H1 (cell line): ENCODE measurements at regions not wholly inside any gene's neighbourhood (a gene's known extent, or its start where the extent isn't known, plus 50 kb on each side); places are given as distances from the start of the nearest gene placed in this dataset.

Experiments
- ASH2L ChIP-seq: fragments of 200-600, 300-600 bp; sonication (generic); IDR thresholded peaks from one replicate; pipeline ENCODE4 v1.7.1; 2017; ENCODE audit warnings: low read length
- HDAC2 ChIP-seq, 2 experiments: fragments of 300-600 bp in 1 of 2; sonication (generic) in 1 of 2; IDR thresholded peaks; 2 replicates each; pipeline ENCODE4 v1.6.1; 2011 to 2012; ENCODE audit warnings: low read depth in 2 of 2, low read length in 2 of 2, mild to moderate bottlenecking in 2 of 2, moderate library complexity in 2 of 2, borderline replicate concordance in 1 of 2, inconsistent platforms in 1 of 2
- SIX5 ChIP-seq: IDR thresholded peaks from 2 replicates; pipeline ENCODE4 v1.6.1; 2011; ENCODE audit warnings: mild to moderate bottlenecking, low read depth, low read length
- SP2 ChIP-seq: IDR thresholded peaks from 2 replicates; pipeline ENCODE4 v1.6.1; 2012; ENCODE audit warnings: mild to moderate bottlenecking, low read length, inconsistent platforms
- SP4 ChIP-seq: IDR thresholded peaks from 2 replicates; pipeline ENCODE4 v1.6.1; 2012; ENCODE audit warnings: low read length, inconsistent platforms
- TF ChIP-seq, protein P1 (sequence below): fragments of 300-600 bp; sonication (generic); IDR thresholded peaks from 2 replicates; pipeline ENCODE4 v1.7.1; 2012; ENCODE audit warnings: low read length, moderate library complexity, mild to moderate bottlenecking, inconsistent platforms; ENCODE audit not compliant: insufficient replicate concordance

DNA sequence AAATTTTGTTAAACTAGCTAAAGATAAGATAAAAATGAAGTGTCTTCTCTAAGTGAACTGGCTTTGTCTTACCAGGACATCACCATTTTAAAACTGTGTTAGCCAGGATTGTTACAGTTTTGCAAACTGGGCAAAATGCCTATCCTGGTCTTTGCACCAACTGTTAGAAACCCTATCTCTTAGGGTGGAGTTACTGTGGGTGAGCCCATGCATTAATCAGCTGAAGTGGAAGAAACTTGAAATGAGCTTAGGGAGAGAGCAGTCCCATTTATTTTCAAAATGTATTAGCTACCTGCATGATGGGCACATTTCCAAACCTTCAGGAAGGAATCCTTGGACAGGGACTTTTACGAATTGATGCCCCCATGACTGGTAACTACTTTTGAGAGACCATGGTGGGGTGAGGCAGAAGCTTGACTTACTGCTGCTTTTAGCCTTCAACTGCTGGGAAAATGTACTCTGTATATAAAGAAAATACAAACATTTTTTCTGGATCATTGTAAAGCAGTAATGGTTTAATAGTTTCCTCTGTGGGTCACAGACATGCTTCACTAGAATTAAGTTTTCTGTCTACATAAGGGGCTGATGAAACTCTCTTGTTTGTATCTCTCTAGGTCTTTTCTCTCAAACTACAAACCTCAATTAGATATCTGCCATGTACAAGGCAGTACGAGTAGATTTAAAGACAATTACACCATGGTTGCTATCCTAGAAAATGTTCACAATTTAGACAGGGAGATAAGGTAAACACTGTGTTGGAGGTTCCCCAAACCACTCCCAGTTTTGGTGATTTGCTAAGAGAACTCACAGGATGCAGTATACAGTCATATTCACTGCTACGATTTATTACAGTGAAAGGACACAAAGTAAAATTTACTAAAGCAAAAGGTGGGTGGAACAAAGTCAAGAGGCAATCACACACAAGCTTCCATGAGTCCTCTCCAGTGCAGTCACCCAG, 321.4 kb upstream of the MMADHC start (continued):
- TF ChIP-seq, protein P1, sequence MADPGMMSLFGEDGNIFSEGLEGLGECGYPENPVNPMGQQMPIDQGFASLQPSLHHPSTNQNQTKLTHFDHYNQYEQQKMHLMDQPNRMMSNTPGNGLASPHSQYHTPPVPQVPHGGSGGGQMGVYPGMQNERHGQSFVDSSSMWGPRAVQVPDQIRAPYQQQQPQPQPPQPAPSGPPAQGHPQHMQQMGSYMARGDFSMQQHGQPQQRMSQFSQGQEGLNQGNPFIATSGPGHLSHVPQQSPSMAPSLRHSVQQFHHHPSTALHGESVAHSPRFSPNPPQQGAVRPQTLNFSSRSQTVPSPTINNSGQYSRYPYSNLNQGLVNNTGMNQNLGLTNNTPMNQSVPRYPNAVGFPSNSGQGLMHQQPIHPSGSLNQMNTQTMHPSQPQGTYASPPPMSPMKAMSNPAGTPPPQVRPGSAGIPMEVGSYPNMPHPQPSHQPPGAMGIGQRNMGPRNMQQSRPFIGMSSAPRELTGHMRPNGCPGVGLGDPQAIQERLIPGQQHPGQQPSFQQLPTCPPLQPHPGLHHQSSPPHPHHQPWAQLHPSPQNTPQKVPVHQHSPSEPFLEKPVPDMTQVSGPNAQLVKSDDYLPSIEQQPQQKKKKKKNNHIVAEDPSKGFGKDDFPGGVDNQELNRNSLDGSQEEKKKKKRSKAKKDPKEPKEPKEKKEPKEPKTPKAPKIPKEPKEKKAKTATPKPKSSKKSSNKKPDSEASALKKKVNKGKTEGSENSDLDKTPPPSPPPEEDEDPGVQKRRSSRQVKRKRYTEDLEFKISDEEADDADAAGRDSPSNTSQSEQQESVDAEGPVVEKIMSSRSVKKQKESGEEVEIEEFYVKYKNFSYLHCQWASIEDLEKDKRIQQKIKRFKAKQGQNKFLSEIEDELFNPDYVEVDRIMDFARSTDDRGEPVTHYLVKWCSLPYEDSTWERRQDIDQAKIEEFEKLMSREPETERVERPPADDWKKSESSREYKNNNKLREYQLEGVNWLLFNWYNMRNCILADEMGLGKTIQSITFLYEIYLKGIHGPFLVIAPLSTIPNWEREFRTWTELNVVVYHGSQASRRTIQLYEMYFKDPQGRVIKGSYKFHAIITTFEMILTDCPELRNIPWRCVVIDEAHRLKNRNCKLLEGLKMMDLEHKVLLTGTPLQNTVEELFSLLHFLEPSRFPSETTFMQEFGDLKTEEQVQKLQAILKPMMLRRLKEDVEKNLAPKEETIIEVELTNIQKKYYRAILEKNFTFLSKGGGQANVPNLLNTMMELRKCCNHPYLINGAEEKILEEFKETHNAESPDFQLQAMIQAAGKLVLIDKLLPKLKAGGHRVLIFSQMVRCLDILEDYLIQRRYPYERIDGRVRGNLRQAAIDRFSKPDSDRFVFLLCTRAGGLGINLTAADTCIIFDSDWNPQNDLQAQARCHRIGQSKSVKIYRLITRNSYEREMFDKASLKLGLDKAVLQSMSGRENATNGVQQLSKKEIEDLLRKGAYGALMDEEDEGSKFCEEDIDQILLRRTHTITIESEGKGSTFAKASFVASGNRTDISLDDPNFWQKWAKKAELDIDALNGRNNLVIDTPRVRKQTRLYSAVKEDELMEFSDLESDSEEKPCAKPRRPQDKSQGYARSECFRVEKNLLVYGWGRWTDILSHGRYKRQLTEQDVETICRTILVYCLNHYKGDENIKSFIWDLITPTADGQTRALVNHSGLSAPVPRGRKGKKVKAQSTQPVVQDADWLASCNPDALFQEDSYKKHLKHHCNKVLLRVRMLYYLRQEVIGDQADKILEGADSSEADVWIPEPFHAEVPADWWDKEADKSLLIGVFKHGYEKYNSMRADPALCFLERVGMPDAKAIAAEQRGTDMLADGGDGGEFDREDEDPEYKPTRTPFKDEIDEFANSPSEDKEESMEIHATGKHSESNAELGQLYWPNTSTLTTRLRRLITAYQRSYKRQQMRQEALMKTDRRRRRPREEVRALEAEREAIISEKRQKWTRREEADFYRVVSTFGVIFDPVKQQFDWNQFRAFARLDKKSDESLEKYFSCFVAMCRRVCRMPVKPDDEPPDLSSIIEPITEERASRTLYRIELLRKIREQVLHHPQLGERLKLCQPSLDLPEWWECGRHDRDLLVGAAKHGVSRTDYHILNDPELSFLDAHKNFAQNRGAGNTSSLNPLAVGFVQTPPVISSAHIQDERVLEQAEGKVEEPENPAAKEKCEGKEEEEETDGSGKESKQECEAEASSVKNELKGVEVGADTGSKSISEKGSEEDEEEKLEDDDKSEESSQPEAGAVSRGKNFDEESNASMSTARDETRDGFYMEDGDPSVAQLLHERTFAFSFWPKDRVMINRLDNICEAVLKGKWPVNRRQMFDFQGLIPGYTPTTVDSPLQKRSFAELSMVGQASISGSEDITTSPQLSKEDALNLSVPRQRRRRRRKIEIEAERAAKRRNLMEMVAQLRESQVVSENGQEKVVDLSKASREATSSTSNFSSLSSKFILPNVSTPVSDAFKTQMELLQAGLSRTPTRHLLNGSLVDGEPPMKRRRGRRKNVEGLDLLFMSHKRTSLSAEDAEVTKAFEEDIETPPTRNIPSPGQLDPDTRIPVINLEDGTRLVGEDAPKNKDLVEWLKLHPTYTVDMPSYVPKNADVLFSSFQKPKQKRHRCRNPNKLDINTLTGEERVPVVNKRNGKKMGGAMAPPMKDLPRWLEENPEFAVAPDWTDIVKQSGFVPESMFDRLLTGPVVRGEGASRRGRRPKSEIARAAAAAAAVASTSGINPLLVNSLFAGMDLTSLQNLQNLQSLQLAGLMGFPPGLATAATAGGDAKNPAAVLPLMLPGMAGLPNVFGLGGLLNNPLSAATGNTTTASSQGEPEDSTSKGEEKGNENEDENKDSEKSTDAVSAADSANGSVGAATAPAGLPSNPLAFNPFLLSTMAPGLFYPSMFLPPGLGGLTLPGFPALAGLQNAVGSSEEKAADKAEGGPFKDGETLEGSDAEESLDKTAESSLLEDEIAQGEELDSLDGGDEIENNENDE, result no peak
- TF ChIP-seq ASH2L, result no peak
- no peak for TF ChIP-seq HDAC2 (IDR thresholded peaks at IDR 0.05; ENCODE audit: borderline replicate concordance in 1 of 2, low read depth in 2 of 2, low read length in 2 of 2)
- no peak for TF ChIP-seq SP4
- no peak for TF ChIP-seq SP2
- no peak for TF ChIP-seq SIX5
- TF ChIP-seq, all 59 proteins: peak for 0
